ENCODE measurements at regions not wholly inside any gene's neighbourhood (a gene's known extent, or its start where the extent isn't known, plus 50 kb on each side); places are given as distances from the start of the nearest gene placed in this dataset.

GRCh38 chr13:68174893-68175292, 944.8 kb upstream of the PCDH9 start:
- H3K27ac ChIP-seq (replicated peaks) = no peak overlapping the region
- peaks cover 12% of the 10 kb centered on the region for H3K9me3 ChIP-seq (replicated peaks)
- H3K4me3 ChIP-seq = no peak overlapping the region
- no peak for DNase-seq
- intact Hi-C loops (cut with micrococcal nuclease) = no loop called here
- no peak for TF ChIP-seq CTCF (IDR thresholded peaks at IDR 0.05; ENCODE audit: borderline replicate concordance)
- no peaks in the 10 kb centered on the region for H3K27me3 ChIP-seq (ENCODE audit: low read depth)
- no peaks in the 10 kb centered on the region for H3K4me1 ChIP-seq
- no peaks in the 10 kb centered on the region for H3K36me3 ChIP-seq

- Histone ChIP-seq H3K27me3 (ENCODE audit: low read depth) (no peaks in the 10 kb centered on the region), H3K9me3 (replicated peaks) (peaks cover 12% of the 10 kb centered on the region), H3K36me3 (no peaks in the 10 kb centered on the region), H3K27ac (replicated peaks) (no peak overlapping the region), H3K4me3 (no peak overlapping the region), H3K4me1 (no peaks in the 10 kb centered on the region)
- intact Hi-C loops (cut with micrococcal nuclease) = no loop called here
- no peak for TF ChIP-seq CTCF (IDR thresholded peaks at IDR 0.05; ENCODE audit: borderline replicate concordance)
- no peak for DNase-seq
These were observed 943.0 kb upstream of the PCDH9 start for GRCh38 chr13:68173111-68173510.

- no peaks in the 10 kb centered on the region for H3K36me3 ChIP-seq
- H3K4me3 ChIP-seq = no peak overlapping the region
- no peaks in the 10 kb centered on the region for H3K27me3 ChIP-seq (ENCODE audit: low read depth)
- peaks cover 11% of the 10 kb centered on the region for H3K9me3 ChIP-seq (replicated peaks)
- H3K4me1 ChIP-seq = no peaks in the 10 kb centered on the region
- H3K27ac ChIP-seq (replicated peaks) = no peak overlapping the region
- no peak for DNase-seq
- intact Hi-C loops (cut with micrococcal nuclease) = no loop called here
- TF ChIP-seq CTCF (IDR thresholded peaks at IDR 0.05; ENCODE audit: borderline replicate concordance) = no peak
These were observed 940.8 kb upstream of the PCDH9 start for GRCh38 chr13:68170961-68171360.

GRCh38 chr13:68168448-68168847, 938.3 kb upstream of the PCDH9 start:
- intact Hi-C loops (cut with micrococcal nuclease) = no loop called here
- H3K4me3 ChIP-seq = no peak overlapping the region
- H3K27ac ChIP-seq (replicated peaks) = no peak overlapping the region
- no peaks in the 10 kb centered on the region for H3K36me3 ChIP-seq
- no peak for TF ChIP-seq CTCF (IDR thresholded peaks at IDR 0.05; ENCODE audit: borderline replicate concordance)
- no peaks in the 10 kb centered on the region for H3K27me3 ChIP-seq (ENCODE audit: low read depth)
- H3K9me3 ChIP-seq (replicated peaks) = peaks cover 9% of the 10 kb centered on the region
- DNase-seq = no peak
- no peaks in the 10 kb centered on the region for H3K4me1 ChIP-seq

GRCh38 chr13:68160466-68160865, 930.3 kb upstream of the PCDH9 start:
- no peak for TF ChIP-seq CTCF (IDR thresholded peaks at IDR 0.05; ENCODE audit: borderline replicate concordance)
- Histone ChIP-seq H3K4me3 (no peak overlapping the region), H3K4me1 (no peaks in the 10 kb centered on the region), H3K27ac (replicated peaks) (no peak overlapping the region), H3K36me3 (no peaks in the 10 kb centered on the region), H3K9me3 (replicated peaks) (no peaks in the 10 kb centered on the region), H3K27me3 (ENCODE audit: low read depth) (no peaks in the 10 kb centered on the region)
- intact Hi-C loops (cut with micrococcal nuclease) = no loop called here
- DNase-seq = no peak

- Histone ChIP-seq H3K27ac (replicated peaks) (no peak overlapping the region), H3K9me3 (replicated peaks) (peaks cover 19% of the 10 kb centered on the region), H3K36me3 (no peaks in the 10 kb centered on the region), H3K4me3 (no peak overlapping the region), H3K4me1 (no peaks in the 10 kb centered on the region), H3K27me3 (ENCODE audit: low read depth) (no peaks in the 10 kb centered on the region)
- DNase-seq = no peak
- intact Hi-C loops (cut with micrococcal nuclease) = no loop called here
- no peak for TF ChIP-seq CTCF (IDR thresholded peaks at IDR 0.05; ENCODE audit: borderline replicate concordance)
These were observed 922.3 kb upstream of the PCDH9 start for GRCh38 chr13:68152414-68152813.
